ENCODE measurements at regions not wholly inside any gene's neighbourhood (a gene's known extent, or its start where the extent isn't known, plus 50 kb on each side); places are given as distances from the start of the nearest gene placed in this dataset.

- no peak for TF ChIP-seq POLR2A (IDR thresholded peaks at IDR 0.05; ENCODE audit: control extremely low read depth in 1 of 2, low read depth in 2 of 2, low read length in 2 of 2)
- no peak for TF ChIP-seq CBX5 (IDR thresholded peaks at IDR 0.05; ENCODE audit: low read depth, low read length)
- no peak for TF ChIP-seq TBP (IDR thresholded peaks at IDR 0.05; ENCODE audit: low read depth, low read length)
- TF ChIP-seq, protein P1, sequence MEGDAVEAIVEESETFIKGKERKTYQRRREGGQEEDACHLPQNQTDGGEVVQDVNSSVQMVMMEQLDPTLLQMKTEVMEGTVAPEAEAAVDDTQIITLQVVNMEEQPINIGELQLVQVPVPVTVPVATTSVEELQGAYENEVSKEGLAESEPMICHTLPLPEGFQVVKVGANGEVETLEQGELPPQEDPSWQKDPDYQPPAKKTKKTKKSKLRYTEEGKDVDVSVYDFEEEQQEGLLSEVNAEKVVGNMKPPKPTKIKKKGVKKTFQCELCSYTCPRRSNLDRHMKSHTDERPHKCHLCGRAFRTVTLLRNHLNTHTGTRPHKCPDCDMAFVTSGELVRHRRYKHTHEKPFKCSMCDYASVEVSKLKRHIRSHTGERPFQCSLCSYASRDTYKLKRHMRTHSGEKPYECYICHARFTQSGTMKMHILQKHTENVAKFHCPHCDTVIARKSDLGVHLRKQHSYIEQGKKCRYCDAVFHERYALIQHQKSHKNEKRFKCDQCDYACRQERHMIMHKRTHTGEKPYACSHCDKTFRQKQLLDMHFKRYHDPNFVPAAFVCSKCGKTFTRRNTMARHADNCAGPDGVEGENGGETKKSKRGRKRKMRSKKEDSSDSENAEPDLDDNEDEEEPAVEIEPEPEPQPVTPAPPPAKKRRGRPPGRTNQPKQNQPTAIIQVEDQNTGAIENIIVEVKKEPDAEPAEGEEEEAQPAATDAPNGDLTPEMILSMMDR (IDR thresholded peaks at IDR 0.05; ENCODE audit: control extremely low read depth in 1 of 3, insufficient read depth in 1 of 3, low read depth in 1 of 3, low read length in 3 of 3), result no peak
- no peak for TF ChIP-seq KDM1A (IDR thresholded peaks at IDR 0.05; ENCODE audit: borderline replicate concordance, low read length)
- TF ChIP-seq EP300 (IDR thresholded peaks at IDR 0.05; ENCODE audit: borderline replicate concordance in 1 of 2, low read depth in 2 of 2, low read length in 2 of 2), result no peak
- no peak for TF ChIP-seq RFX5 (IDR thresholded peaks at IDR 0.05; ENCODE audit: borderline replicate concordance, low read depth, low read length)
- no peak for TF ChIP-seq E2F6 (IDR thresholded peaks at IDR 0.05)
- no peak for TF ChIP-seq RAD21 (IDR thresholded peaks at IDR 0.05 in 1 of 2, conservative IDR thresholded peaks at IDR 0.05 in 1 of 2; ENCODE audit: low read depth in 2 of 2, low read length in 2 of 2)
- TF ChIP-seq GTF2F1 (IDR thresholded peaks at IDR 0.05; ENCODE audit: borderline replicate concordance, low read depth, low read length), result no peak
- no peak for TF ChIP-seq GABPA (IDR thresholded peaks at IDR 0.05; ENCODE audit: borderline replicate concordance, insufficient read depth, low read length)
- TF ChIP-seq CEBPB (IDR thresholded peaks at IDR 0.05; ENCODE audit: low read depth, low read length), result no peak
- no peak for TF ChIP-seq RXRA (IDR thresholded peaks at IDR 0.05; ENCODE audit: insufficient read depth, low read depth, low read length)
Observed at GRCh38 chr1:115186711-115187265, 97.5 kb upstream of the TSPAN2 start.

Data from H1 (cell line).